22Rv1 (cell line): ENCODE measurements at regions not wholly inside any gene's neighbourhood (a gene's known extent, or its start where the extent isn't known, plus 50 kb on each side); places are given as distances from the start of the nearest gene placed in this dataset.

ENCODE experiments used
- CTCF ChIP-seq: fragments of 450-650 bp; IDR thresholded peaks from 2 replicates; pipeline ENCODE4 v1.5.1; 2017; ENCODE audit warnings: mild to moderate bottlenecking
- ZFX ChIP-seq: fragments of 450-650 bp; IDR thresholded peaks from 2 replicates; pipeline ENCODE4 v1.6.1; 2017; ENCODE audit warnings: antibody characterized with exemption, borderline replicate concordance

GRCh38 chr4:120139392-120139791 is 72.7 kb upstream of the MAD2L1 start:
- TF ChIP-seq CTCF (no peak), ZFX (no peak)
